Body of pancreas (tissue), 4 donors: ENCODE measurements at regions not wholly inside any gene's neighbourhood (a gene's known extent, or its start where the extent isn't known, plus 50 kb on each side); places are given as distances from the start of the nearest gene placed in this dataset.

ENCODE experiments used
- ATAC-seq: fragments of 150-250 bp; one replicate; pipeline ENCODE4 v1.9.1; 2016
- DNase-seq, 4 donors: peaks; one replicate each; pipeline ENCODE4 v3.0.0-alpha.2; 2019
- H3K27ac ChIP-seq, 4 donors: fragments of 200-600 bp; sonication (generic); 1 replicate in 3 of 4; 2 replicates in 1 of 4; pipeline versions ENCODE4 v1.5.1 to v1.6.1; 2016 to 2019; ENCODE audit warnings: mild to moderate bottlenecking in 1 of 4, mixed read lengths in 1 of 4, moderate library complexity in 1 of 4
- H3K27me3 ChIP-seq, 2 donors: fragments of 200-600 bp; sonication (generic); one replicate each; pipeline ENCODE4 v1.6.0; 2016; ENCODE audit warnings: mild to moderate bottlenecking in 1 of 2
- H3K36me3 ChIP-seq, 2 donors: fragments of 200-600 bp; sonication (generic); replicated peaks in 1 of 2; 2 replicates each; pipeline ENCODE4 v1.5.1; 2016; ENCODE audit warnings: low read depth in 2 of 2; ENCODE audit not compliant: insufficient read depth in 1 of 2
- H3K4me1 ChIP-seq: fragments of 200-600 bp; sonication (generic); one replicate; pipeline ENCODE4 v1.6.0; 2016
- H3K4me3 ChIP-seq, 2 donors: fragments of 200-600 bp; sonication (generic); 1 replicate in 1 of 2; 2 replicates in 1 of 2; pipeline ENCODE4 v1.5.1; 2016 to 2019
- H3K9me3 ChIP-seq, 3 donors: fragments of 200-600 bp; sonication (generic); 1 replicate in 2 of 3; 2 replicates in 1 of 3; pipeline ENCODE4 v1.5.1; 2016
- POLR2A ChIP-seq, 3 donors: fragments of 450-650 bp; IDR thresholded peaks; one replicate each; pipeline ENCODE4 v1.6.1; 2016; ENCODE audit warnings: antibody characterized with exemption in 3 of 3, mild to moderate bottlenecking in 2 of 3
- WGBS, 2 donors: methylation state at CpG; one replicate each; pipeline ENCODE4 v1.1.5; 2017; 5-methylcytosine and 5-hydroxymethylcytosine counted together
- intact Hi-C: fragments of 100-400 bp; cut with DNase I; formaldehyde crosslinking; loops from one replicate; pipeline ENCODE4 v1.15.1; 2023
- TF ChIP-seq, protein P1 (sequence below), 7 experiments: fragments of 450-650 bp in 4 of 7; fragments of 200-600 bp in 3 of 7; sonication (generic) in 3 of 7; IDR thresholded peaks; one replicate each; pipeline ENCODE4 v1.5.1; 2016 to 2019; ENCODE audit warnings: antibody characterized with exemption in 7 of 7

DNA sequence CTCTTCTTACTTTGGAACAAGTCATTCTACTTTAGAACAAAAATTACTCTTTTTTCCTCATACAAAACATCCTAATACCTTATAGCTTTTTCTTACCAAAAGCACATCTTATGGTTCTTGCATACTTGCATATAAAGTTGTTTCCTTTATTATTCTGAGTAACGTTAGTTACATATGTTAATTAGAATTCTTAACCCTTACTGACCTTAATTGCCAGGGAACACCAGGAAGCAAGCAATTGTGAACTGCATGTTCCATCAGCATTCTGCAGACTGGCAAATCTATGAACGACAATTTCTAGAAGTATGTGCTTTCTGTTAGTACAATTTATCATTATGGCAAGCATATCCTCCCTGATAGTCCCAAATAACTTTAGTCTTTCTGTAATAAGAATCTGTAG, 831.0 kb downstream of the C6orf118 start:
- no peak for ATAC-seq
- intact Hi-C loops: no loop called here

DNA sequence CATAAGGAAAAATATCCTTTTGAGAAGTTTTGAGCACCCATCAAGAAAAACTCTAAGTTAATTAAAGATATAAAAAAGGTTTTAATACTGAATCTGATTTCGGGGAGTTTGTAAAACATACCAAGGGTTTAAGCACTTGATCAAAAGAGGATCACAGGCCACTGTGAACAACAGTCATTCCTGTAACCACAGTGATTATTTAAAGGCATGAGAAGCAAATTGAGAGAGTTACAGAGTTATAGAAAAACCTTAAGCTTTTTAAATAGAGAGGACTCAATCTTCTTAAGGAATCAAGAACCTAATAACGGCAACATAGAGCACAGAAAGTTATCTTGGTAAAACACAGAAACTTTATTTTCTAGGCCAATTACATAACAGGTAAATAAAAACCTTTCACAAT, 831.6 kb downstream of the C6orf118 start:
- WGBS, 2 donors: 41 to 56% methylated on average over 2 of the region's 2 CpGs
- Histone ChIP-seq H3K27me3 (no peaks in the 10 kb centered on the region), H3K4me1 (no peaks in the 10 kb centered on the region), H3K9me3 (no peaks in the 10 kb centered on the region), H3K36me3 (no peaks in the 10 kb centered on the region), H3K4me3 (no peak overlapping the region), H3K27ac (no peak overlapping the region)
- no peak for TF ChIP-seq POLR2A (IDR thresholded peaks at IDR 0.05)
- TF ChIP-seq, protein P1, sequence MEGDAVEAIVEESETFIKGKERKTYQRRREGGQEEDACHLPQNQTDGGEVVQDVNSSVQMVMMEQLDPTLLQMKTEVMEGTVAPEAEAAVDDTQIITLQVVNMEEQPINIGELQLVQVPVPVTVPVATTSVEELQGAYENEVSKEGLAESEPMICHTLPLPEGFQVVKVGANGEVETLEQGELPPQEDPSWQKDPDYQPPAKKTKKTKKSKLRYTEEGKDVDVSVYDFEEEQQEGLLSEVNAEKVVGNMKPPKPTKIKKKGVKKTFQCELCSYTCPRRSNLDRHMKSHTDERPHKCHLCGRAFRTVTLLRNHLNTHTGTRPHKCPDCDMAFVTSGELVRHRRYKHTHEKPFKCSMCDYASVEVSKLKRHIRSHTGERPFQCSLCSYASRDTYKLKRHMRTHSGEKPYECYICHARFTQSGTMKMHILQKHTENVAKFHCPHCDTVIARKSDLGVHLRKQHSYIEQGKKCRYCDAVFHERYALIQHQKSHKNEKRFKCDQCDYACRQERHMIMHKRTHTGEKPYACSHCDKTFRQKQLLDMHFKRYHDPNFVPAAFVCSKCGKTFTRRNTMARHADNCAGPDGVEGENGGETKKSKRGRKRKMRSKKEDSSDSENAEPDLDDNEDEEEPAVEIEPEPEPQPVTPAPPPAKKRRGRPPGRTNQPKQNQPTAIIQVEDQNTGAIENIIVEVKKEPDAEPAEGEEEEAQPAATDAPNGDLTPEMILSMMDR (IDR thresholded peaks at IDR 0.05): no peak
- ATAC-seq (no peak), DNase-seq (no peak)
- intact Hi-C loops: no loop called here

More for the DNA sequence above, 831.0 kb downstream of the C6orf118 start:
- Histone ChIP-seq H3K4me3 (no peak overlapping the region), H3K27me3 (no peaks in the 10 kb centered on the region), H3K36me3 (no peaks in the 10 kb centered on the region), H3K9me3 (no peaks in the 10 kb centered on the region), H3K4me1 (no peaks in the 10 kb centered on the region), H3K27ac (no peak overlapping the region)
- 7 to 13% methylated on average over 2 of the region's 2 CpGs for WGBS, 2 donors
- DNase-seq: no peak
- TF ChIP-seq, protein P1 (IDR thresholded peaks at IDR 0.05): no peak
- TF ChIP-seq POLR2A (IDR thresholded peaks at IDR 0.05): no peak

DNA sequence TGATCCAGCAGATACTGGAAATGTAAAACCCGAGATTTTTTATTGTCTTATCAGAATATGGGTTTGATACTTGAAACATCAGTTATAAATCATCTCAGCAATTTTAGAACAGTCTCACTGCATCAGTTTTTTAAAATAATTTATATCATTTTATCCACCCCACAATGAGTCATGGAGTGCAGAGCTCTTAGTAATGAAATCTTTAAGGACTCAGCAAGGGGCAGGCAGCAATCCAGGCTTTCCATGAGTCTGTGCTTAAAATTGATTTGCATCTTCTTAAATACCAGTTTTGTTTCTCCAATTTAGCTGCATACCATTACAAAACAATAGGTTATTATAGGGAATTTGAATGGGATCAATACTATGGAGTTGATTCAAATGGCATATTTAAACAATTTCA, 832.3 kb downstream of the C6orf118 start:
- Histone ChIP-seq H3K4me3 (no peak overlapping the region), H3K36me3 (no peaks in the 10 kb centered on the region), H3K27ac (no peak overlapping the region), H3K27me3 (no peaks in the 10 kb centered on the region), H3K9me3 (no peaks in the 10 kb centered on the region), H3K4me1 (no peaks in the 10 kb centered on the region)
- no peak for DNase-seq
- WGBS, 2 donors: 38 to 47% methylated on average over 1 of the region's 1 CpG
- no peak for TF ChIP-seq POLR2A (IDR thresholded peaks at IDR 0.05)
- TF ChIP-seq, protein P1 (IDR thresholded peaks at IDR 0.05): no peak
- intact Hi-C loops: no loop called here
- no peak for ATAC-seq

DNA sequence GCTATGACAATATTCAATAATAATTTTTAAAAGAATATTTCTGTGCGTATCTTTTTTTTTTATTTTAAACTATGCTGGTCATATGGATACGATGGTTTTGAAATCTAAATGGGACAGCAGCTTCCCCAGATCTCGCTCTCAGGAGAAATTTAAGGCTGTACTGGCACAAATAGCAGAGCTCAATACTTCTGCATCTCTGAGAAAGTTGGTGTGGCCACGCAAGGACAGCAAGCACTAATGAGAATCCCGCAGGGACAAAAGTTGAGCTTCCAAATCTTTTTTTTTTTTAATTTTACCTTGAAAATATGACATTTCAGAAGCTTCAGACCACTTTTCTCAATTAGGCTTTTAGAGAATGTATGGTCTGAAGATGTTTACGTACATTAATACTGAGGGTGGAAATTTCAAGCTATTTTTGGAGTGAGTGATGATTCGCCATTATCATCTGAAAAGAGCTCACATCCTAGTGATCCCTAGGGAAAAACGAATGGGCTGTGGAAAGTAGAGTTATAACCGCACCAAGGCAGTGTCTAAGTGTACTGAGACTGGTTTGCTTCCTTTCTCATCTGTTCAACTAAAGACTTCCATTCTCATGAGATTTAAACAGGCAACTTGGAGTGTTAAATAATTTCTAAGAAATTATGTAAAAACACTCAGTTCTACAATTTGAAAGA, 840.0 kb downstream of the C6orf118 start:
- ATAC-seq: no peak
- Histone ChIP-seq H3K36me3 (no peaks in the 10 kb centered on the region), H3K4me3 (no peak overlapping the region)

More for the DNA sequence above, 840.0 kb downstream of the C6orf118 start:
- intact Hi-C loops: no loop called here
- Histone ChIP-seq H3K27ac (no peak overlapping the region), H3K4me1 (no peaks in the 10 kb centered on the region), H3K27me3 (no peaks in the 10 kb centered on the region), H3K9me3 (no peaks in the 10 kb centered on the region)
- TF ChIP-seq POLR2A (IDR thresholded peaks at IDR 0.05): no peak
- TF ChIP-seq, protein P1 (IDR thresholded peaks at IDR 0.05): no peak
- 61 to 62% methylated on average over 9 of the region's 9 CpGs for WGBS, 2 donors
- DNase-seq: no peak
